NCI-H2227 (cell line): ENCODE measurements at regions not wholly inside any gene's neighbourhood (a gene's known extent, or its start where the extent isn't known, plus 50 kb on each side); places are given as distances from the start of the nearest gene placed in this dataset.

ENCODE experiments used
- DNase-seq: peaks from one replicate; lab custom pipeline; 2025; ENCODE audit not compliant: unreplicated experiment; lab: John Stamatoyannopoulos, UW

GRCh38 chr16:35463358-35463757 is 2003.9 kb downstream of the TP53TG3F start:
- DNase-seq = no peak

- DNase-seq = no peak
Measured at GRCh38 chr16:35480361-35480760, 2020.9 kb downstream of the TP53TG3F start.

- no peak for DNase-seq
Measured at GRCh38 chr16:35480988-35481387, 2021.6 kb downstream of the TP53TG3F start.

GRCh38 chr16:35485915-35486314 is 2026.5 kb downstream of the TP53TG3F start:
- no peak for DNase-seq

- DNase-seq = peak; percentile 94
Measured at GRCh38 chr16:35492225-35492624, 2032.8 kb downstream of the TP53TG3F start.

GRCh38 chr16:35497399-35497798 is 2038.0 kb downstream of the TP53TG3F start:
- no peak for DNase-seq

- DNase-seq = peak; percentile 99
Measured at GRCh38 chr16:35506018-35506897, 2046.8 kb downstream of the TP53TG3F start.

- DNase-seq = peak; percentile 81
Measured at GRCh38 chr16:35506898-35507194, 2047.4 kb downstream of the TP53TG3F start.

GRCh38 chr16:35510701-35511100 is 2051.3 kb downstream of the TP53TG3F start:
- DNase-seq = no peak

GRCh38 chr16:35516551-35516950 is 2057.1 kb downstream of the TP53TG3F start:
- DNase-seq = no peak

- no peak for DNase-seq
Measured at GRCh38 chr16:35516971-35517370, 2057.6 kb downstream of the TP53TG3F start.

- peak; percentile 12 for DNase-seq
Measured at GRCh38 chr16:35523991-35524390, 2064.6 kb downstream of the TP53TG3F start.

- peak; percentile 61 for DNase-seq
Measured at GRCh38 chr16:35525979-35526590, 2066.7 kb downstream of the TP53TG3F start.

GRCh38 chr16:35532576-35532975 is 2073.2 kb downstream of the TP53TG3F start:
- DNase-seq = no peak

- peak; percentile 29 for DNase-seq
Measured at GRCh38 chr16:35533683-35534082, 2074.3 kb downstream of the TP53TG3F start.

GRCh38 chr16:35543486-35543885 is 2084.1 kb downstream of the TP53TG3F start:
- peak; percentile 58 for DNase-seq

GRCh38 chr16:35552763-35553162 is 2093.4 kb downstream of the TP53TG3F start:
- peak; percentile 68 for DNase-seq

GRCh38 chr16:35557731-35558130 is 2098.3 kb downstream of the TP53TG3F start:
- DNase-seq = no peak

GRCh38 chr16:35559911-35560636 is 2100.7 kb downstream of the TP53TG3F start:
- no peak for DNase-seq

- DNase-seq = no peak
Measured at GRCh38 chr16:35560637-35560984, 2101.2 kb downstream of the TP53TG3F start.

GRCh38 chr16:35561346-35561745 is 2101.9 kb downstream of the TP53TG3F start:
- DNase-seq = no peak

- no peak for DNase-seq
Measured at GRCh38 chr16:35562471-35562870, 2103.1 kb downstream of the TP53TG3F start.
